Stimulated activated CD8-positive, alpha-beta memory T cell treated with anti-CD3 and anti-CD28 coated beads, Interleukin-2, amount 100 ng/mL, for 48 hours (primary cell): ENCODE measurements at regions not wholly inside any gene's neighbourhood (a gene's known extent, or its start where the extent isn't known, plus 50 kb on each side); places are given as distances from the start of the nearest gene placed in this dataset.
"Not testable (repeated sequence)": the region's sequence is repeated elsewhere in the genome, so short reads cannot be mapped to it uniquely, and the experiment has no call there.

ENCODE experiments used
- DNase-seq, 2 donors: peaks; one replicate each; pipeline ENCODE4 v3.0.0-alpha.2; 2020; ENCODE audit warnings: low read depth in 2 of 2

GRCh38 chr14:86288336-86288735, 758.4 kb downstream of the FLRT2 start:
- no peak for DNase-seq

- DNase-seq, result no peak
Observed at GRCh38 chr14:86279405-86279804, 749.5 kb downstream of the FLRT2 start.

- DNase-seq, result no peak
Observed at GRCh38 chr14:86257973-86258372, 728.0 kb downstream of the FLRT2 start.

- DNase-seq, result no peak
Observed at GRCh38 chr14:86243158-86243557, 713.2 kb downstream of the FLRT2 start.

GRCh38 chr14:86237733-86238132, 707.8 kb downstream of the FLRT2 start:
- no peak for DNase-seq

- no peak for DNase-seq
Observed at GRCh38 chr14:86221755-86222154, 691.8 kb downstream of the FLRT2 start.

- DNase-seq, result no peak
Observed at GRCh38 chr14:86221000-86221399, 691.1 kb downstream of the FLRT2 start.

- DNase-seq, result no peak
Observed at GRCh38 chr14:86217523-86217922, 687.6 kb downstream of the FLRT2 start.

GRCh38 chr14:86203843-86204242, 673.9 kb downstream of the FLRT2 start:
- no peak for DNase-seq

GRCh38 chr14:86196471-86196870, 666.5 kb downstream of the FLRT2 start:
- DNase-seq, result no peak

- no peak for DNase-seq
Observed at GRCh38 chr14:86193756-86194155, 663.8 kb downstream of the FLRT2 start.

GRCh38 chr14:86179980-86180379, 650.0 kb downstream of the FLRT2 start:
- no peak for DNase-seq

- DNase-seq, result no peak
Observed at GRCh38 chr14:86168371-86168770, 638.4 kb downstream of the FLRT2 start.

GRCh38 chr14:86166541-86166940, 636.6 kb downstream of the FLRT2 start:
- no peak for DNase-seq

GRCh38 chr14:86153480-86153879, 623.5 kb downstream of the FLRT2 start:
- no peak for DNase-seq

GRCh38 chr14:86143248-86143647, 613.3 kb downstream of the FLRT2 start:
- DNase-seq, result no peak

GRCh38 chr14:86141966-86142365, 612.0 kb downstream of the FLRT2 start:
- DNase-seq, result no peak

- DNase-seq, result no peak
Observed at GRCh38 chr14:86129426-86129825, 599.5 kb downstream of the FLRT2 start.

- DNase-seq, result no peak
Observed at GRCh38 chr14:86124328-86124727, 594.4 kb downstream of the FLRT2 start.

- no peak for DNase-seq
Observed at GRCh38 chr14:86115972-86116371, 586.0 kb downstream of the FLRT2 start.

GRCh38 chr14:86110871-86111270, 580.9 kb downstream of the FLRT2 start:
- DNase-seq, result not testable (repeated sequence)

GRCh38 chr14:86104691-86105265, 574.8 kb downstream of the FLRT2 start:
- DNase-seq, result no peak

- no peak for DNase-seq
Observed at GRCh38 chr14:86094512-86094911, 564.6 kb downstream of the FLRT2 start.

- no peak for DNase-seq
Observed at GRCh38 chr14:86091811-86092210, 561.9 kb downstream of the FLRT2 start.
